SK-N-SH (cell line): ENCODE measurements at regions not wholly inside any gene's neighbourhood (a gene's known extent, or its start where the extent isn't known, plus 50 kb on each side); places are given as distances from the start of the nearest gene placed in this dataset.
A peak's percentile ranks its signal among the peaks of the same experiment; 100 is the strongest.

Experiments used
- CTCF ChIA-PET: fragments of 300-600, 350-600 bp; formaldehyde crosslinking; extraction: SDS; loops from one replicate; lab custom pipeline; 2021; lab: Yijun Ruan, JAX
- POLR2A ChIA-PET: fragments of 350-600 bp; sonication (Branson Sonifier 250); formaldehyde crosslinking; extraction: SDS; loops from one replicate; lab custom pipeline; 2020; ENCODE audit warnings: antibody characterized with exemption, inconsistent platforms; lab: Yijun Ruan, JAX
- DNase-seq: peaks from one replicate; pipeline ENCODE4 v3.0.0; 2012
- H2AFZ ChIP-seq: fragments of 200-600 bp; sonication (generic); 2 replicates; pipeline ENCODE4 v1.8.1; 2016; ENCODE audit warnings: antibody characterized with exemption, mild to moderate bottlenecking, low read depth
- H3F3A ChIP-seq: fragments of 200-600 bp; sonication (generic); replicated peaks from 2 replicates; pipeline ENCODE3; 2016; ENCODE audit warnings: antibody characterized with exemption, mild to moderate bottlenecking; ENCODE audit not compliant: insufficient read depth
- H3K27ac ChIP-seq, 2 experiments: fragments of 200-500 bp in 1 of 2; fragments of 200-600 bp in 1 of 2; sonication (Bioruptor generic) in 1 of 2; sonication (generic), shearing (Covaris generic) in 1 of 2; 2 replicates each; pipeline versions ENCODE4 v1.5.1 to v1.6.1; 2014 to 2016; ENCODE audit warnings: low read depth in 2 of 2, inconsistent platforms in 1 of 2, low read length in 1 of 2, mild to moderate bottlenecking in 1 of 2, mixed read lengths in 1 of 2
- H3K27me3 ChIP-seq: fragments of 200-600 bp; sonication (generic), shearing (Covaris generic); 2 replicates; pipeline ENCODE4 v1.6.1; 2016; ENCODE audit warnings: mixed run types; ENCODE audit not compliant: insufficient read depth
- H3K36me3 ChIP-seq, 2 experiments: fragments of 200-500 bp in 1 of 2; fragments of 200-600 bp in 1 of 2; sonication (Bioruptor generic) in 1 of 2; sonication (generic) in 1 of 2; replicated peaks in 1 of 2; 2 replicates each; pipeline versions ENCODE3 to v1.5.1; 2014 to 2016; ENCODE audit warnings: low read length in 1 of 2, mild to moderate bottlenecking in 1 of 2; ENCODE audit not compliant: insufficient read depth in 2 of 2, control insufficient read depth in 1 of 2
- H3K4me1 ChIP-seq, 2 experiments: fragments of 200-500 bp in 1 of 2; fragments of 200-600 bp in 1 of 2; sonication (Bioruptor generic) in 1 of 2; sonication (generic), shearing (Covaris generic) in 1 of 2; 2 replicates each; pipeline versions ENCODE4 v1.5.1 to v1.6.1; 2014 to 2016; ENCODE audit warnings: low read depth in 1 of 2, low read length in 1 of 2, mixed run types in 1 of 2; ENCODE audit not compliant: insufficient read depth in 2 of 2, control insufficient read depth in 1 of 2
- H3K4me2 ChIP-seq: fragments of 200-600 bp; sonication (generic), shearing (Covaris generic); 2 replicates; pipeline ENCODE4 v1.6.1; 2017; ENCODE audit warnings: mixed run types
- H3K4me3 ChIP-seq, 2 experiments: fragments of 200-500 bp in 1 of 2; fragments of 200-600 bp in 1 of 2; sonication (Bioruptor generic) in 1 of 2; sonication (generic), shearing (Covaris generic) in 1 of 2; 2 replicates each; pipeline versions ENCODE4 v1.5.1 to v1.8.1; 2014 to 2016; ENCODE audit warnings: low read depth in 2 of 2, inconsistent platforms in 1 of 2, low read length in 1 of 2, mild to moderate bottlenecking in 1 of 2, mixed read lengths in 1 of 2, moderate library complexity in 1 of 2
- H3K79me2 ChIP-seq: fragments of 200-600 bp; sonication (generic); 2 replicates; pipeline ENCODE4 v1.8.1; 2017; ENCODE audit warnings: mild to moderate bottlenecking; ENCODE audit not compliant: insufficient read depth
- H3K9ac ChIP-seq: fragments of 200-600 bp; sonication (generic); 2 replicates; pipeline ENCODE4 v1.6.1; 2017; ENCODE audit warnings: mixed run types
- H3K9me2 ChIP-seq: fragments of 200-600 bp; sonication (generic); 2 replicates; pipeline ENCODE4 v1.6.1; 2017; ENCODE audit warnings: mixed run types
- H3K9me3 ChIP-seq: fragments of 200-600 bp; sonication (generic); 2 replicates; pipeline ENCODE4 v1.6.1; 2017; ENCODE audit warnings: mixed run types, mild to moderate bottlenecking, moderate library complexity
- H4K20me1 ChIP-seq: fragments of 200-600 bp; sonication (generic); 2 replicates; pipeline ENCODE4 v1.6.1; 2017; ENCODE audit warnings: mild to moderate bottlenecking, mixed run types; ENCODE audit not compliant: insufficient read depth
- CHD2 ChIP-seq: fragments of 150-350 bp; IDR thresholded peaks from 2 replicates; pipeline ENCODE4 v1.6.1; 2018; ENCODE audit warnings: low read length; ENCODE audit not compliant: partially characterized antibody
- CTCF ChIP-seq: fragments of 200-600 bp; sonication (generic); IDR thresholded peaks from 2 replicates; pipeline ENCODE4 v1.6.1; 2017; ENCODE audit warnings: antibody characterized with exemption, mild to moderate bottlenecking, moderate library complexity
- EP300 ChIP-seq, 2 experiments: IDR thresholded peaks; 2 replicates each; pipeline versions ENCODE4 v1.4.0 to v1.6.1; 2012; ENCODE audit warnings: borderline replicate concordance in 1 of 2, low read depth in 1 of 2, low read length in 1 of 2
- EZH2phosphoT487 ChIP-seq: fragments of 200-600 bp; sonication (generic); IDR thresholded peaks from 2 replicates; pipeline ENCODE4 v1.6.1; 2017; ENCODE audit warnings: low read depth, mixed run types, mild to moderate bottlenecking, antibody characterized with exemption, moderate library complexity, borderline replicate concordance
- FOSL2 ChIP-seq: IDR thresholded peaks from 2 replicates; pipeline ENCODE4 v1.4.0; 2012; ENCODE audit warnings: low read depth, mild to moderate bottlenecking, moderate library complexity, borderline replicate concordance
- FOXJ3 ChIP-seq: sonication (generic); formaldehyde crosslinking; IDR thresholded peaks from 2 replicates; pipeline ENCODE4 v1.5.1; 2020; ENCODE audit warnings: mild to moderate bottlenecking, missing genetic modification reagents
- GATA2 ChIP-seq: sonication (generic); formaldehyde crosslinking; IDR thresholded peaks from 2 replicates; pipeline ENCODE4 v1.5.0; 2020; ENCODE audit warnings: mild to moderate bottlenecking, missing genetic modification reagents
- MAX ChIP-seq: IDR thresholded peaks from 2 replicates; pipeline ENCODE4 v1.4.0; 2012; ENCODE audit warnings: low read depth
- NFIC ChIP-seq: IDR thresholded peaks from 2 replicates; pipeline ENCODE4 v1.4.0; 2012; ENCODE audit warnings: borderline replicate concordance
- RAD21 ChIP-seq: IDR thresholded peaks from 2 replicates; pipeline ENCODE4 v1.6.1; 2012; ENCODE audit warnings: mild to moderate bottlenecking, low read length
- RCOR1 ChIP-seq: fragments of 150-350 bp; IDR thresholded peaks from 2 replicates; pipeline ENCODE4 v1.6.1; 2017; ENCODE audit warnings: antibody characterized with exemption, low read length
- RXRA ChIP-seq: IDR thresholded peaks from 2 replicates; pipeline ENCODE4 v1.4.0; 2012; ENCODE audit warnings: low read depth, mild to moderate bottlenecking, borderline replicate concordance
- SIN3A ChIP-seq: IDR thresholded peaks from 2 replicates; pipeline ENCODE4 v1.6.1; 2012; ENCODE audit warnings: low read depth, mild to moderate bottlenecking, low read length, moderate library complexity, borderline replicate concordance
- SMC3 ChIP-seq: IDR thresholded peaks from 2 replicates; pipeline ENCODE4 v1.6.1; 2012; ENCODE audit warnings: low read depth, low read length, improper control_type of control experiment
- TAF1 ChIP-seq: IDR thresholded peaks from 2 replicates; pipeline ENCODE4 v1.6.1; 2012; ENCODE audit warnings: low read depth, mild to moderate bottlenecking, low read length, moderate library complexity, borderline replicate concordance
- TEAD4 ChIP-seq: IDR thresholded peaks from 2 replicates; pipeline ENCODE4 v1.4.0; 2012; ENCODE audit warnings: mild to moderate bottlenecking, borderline replicate concordance; ENCODE audit not compliant: insufficient read depth
- USF1 ChIP-seq: IDR thresholded peaks from 2 replicates; pipeline ENCODE4 v1.4.0; 2012; ENCODE audit warnings: low read depth, borderline replicate concordance
- ZBTB33 ChIP-seq: IDR thresholded peaks from 2 replicates; pipeline ENCODE4 v1.4.0; 2012; ENCODE audit warnings: low read depth, borderline replicate concordance
- WGBS: methylation state at CpG from one replicate; pipeline ENCODE4 v1.1.6; 2017; ENCODE audit warnings: low lambda C conversion rate; 5-methylcytosine and 5-hydroxymethylcytosine counted together

GRCh38 chr4:1465173-1466033, 59.2 kb upstream of the NKX1-1 start:
- H2AFZ ChIP-seq, result no peak overlapping the region
- CTCF ChIA-PET, result interaction anchor here (0.6 kb wide), 1 partner anchor 300 kb away, joined by 3 read pairs; no protein-coding TSS in a partner anchor
- H3K4me3 ChIP-seq, result no peak overlapping the region
- no peak overlapping the region for H3K27ac ChIP-seq
- WGBS, result 49% methylated on average over 23 of the region's 24 CpGs
- H3K9me2 ChIP-seq, result no peaks in the 10 kb centered on the region
- TF ChIP-seq CHD2 (no peak), TEAD4 (no peak), NFIC (no peak), ZBTB33 (no peak), TAF1 (no peak), EP300 (IDR thresholded peaks at IDR 0.05; ENCODE audit: borderline replicate concordance in 1 of 2, low read depth in 1 of 2, low read length in 1 of 2) (no peak), EZH2phosphoT487 (no peak), CTCF (no peak), MAX (no peak), FOSL2 (no peak), SMC3 (no peak), GATA2 (CRISPR knock-in tag) (no peak), USF1 (no peak), RXRA (no peak), FOXJ3 (CRISPR knock-in tag) (no peak), SIN3A (no peak), RCOR1 (no peak), RAD21 (no peak)
- no peak overlapping the region for H3K9ac ChIP-seq
- no peaks in the 10 kb centered on the region for H3K9me3 ChIP-seq
- no peaks in the 10 kb centered on the region for H4K20me1 ChIP-seq
- H3K4me1 ChIP-seq, result no peaks in the 10 kb centered on the region; a peak in 1 of 4 replicates
- no peaks in the 10 kb centered on the region for H3K36me3 ChIP-seq
- no peaks in the 10 kb centered on the region for H3K79me2 ChIP-seq
- POLR2A ChIA-PET, result no interaction called here
- H3K27me3 ChIP-seq, result peaks cover 34% of the 10 kb centered on the region
- no peak overlapping the region for H3K4me2 ChIP-seq
- no peaks in the 10 kb centered on the region for H3F3A ChIP-seq
- peak; percentile 19 for DNase-seq
